Panc1 (cell line): ENCODE measurements at regions not wholly inside any gene's neighbourhood (a gene's known extent, or its start where the extent isn't known, plus 50 kb on each side); places are given as distances from the start of the nearest gene placed in this dataset.

Experiments
- ATAC-seq: fragments of 200-7000 bp; cut with Tn5 transposase; 2 replicates; pipeline ENCODE4 v1.9.1; 2020; ENCODE audit warnings: mild to moderate bottlenecking, moderate library complexity
- BruUV-seq: library from RNA; stranded (reverse); fragments of 400-500 nt; replicated peaks from 2 replicates; lab custom pipeline; 2021; lab: Mats Ljungman, UMichigan
- CTCF ChIA-PET: fragments of 300-600 bp; sonication (Branson Sonifier 250); formaldehyde crosslinking; loops from one replicate; lab custom pipeline; 2022; ENCODE audit warnings: antibody characterized with exemption; lab: Charles Lee
- POLR2A ChIA-PET: fragments of 300-600 bp; sonication (Branson Sonifier 250); formaldehyde crosslinking; loops from one replicate; lab custom pipeline; 2022; ENCODE audit warnings: antibody characterized with exemption; lab: Charles Lee
- DNase-seq: peaks from one replicate; pipeline ENCODE4 v3.0.0-alpha.2; 2010; ENCODE audit warnings: low read depth, low spot score
- H3K27ac ChIP-seq: 2 replicates; pipeline ENCODE4 v1.5.1; 2011; ENCODE audit warnings: mild to moderate bottlenecking, low read length, inconsistent platforms
- H3K27me3 ChIP-seq: fragments of 200-500 bp; sonication (Bioruptor generic); 2 replicates; pipeline ENCODE4 v1.6.0; 2014; ENCODE audit warnings: low read length, inconsistent platforms; ENCODE audit not compliant: control insufficient read depth, insufficient read depth
- H3K36me3 ChIP-seq: fragments of 200-500 bp; sonication (Bioruptor generic); 2 replicates; pipeline ENCODE4 v1.5.1; 2014; ENCODE audit warnings: inconsistent platforms, mild to moderate bottlenecking, low read length, moderate library complexity; ENCODE audit not compliant: control insufficient read depth, insufficient read depth
- H3K4me1 ChIP-seq: 2 replicates; pipeline ENCODE4 v1.5.1; 2011; ENCODE audit warnings: inconsistent platforms, mild to moderate bottlenecking, low read length, moderate library complexity; ENCODE audit not compliant: control insufficient read depth, insufficient read depth
- H3K4me3 ChIP-seq, 2 experiments: 2 replicates each; pipeline ENCODE4 v1.5.1; 2011 to 2012; ENCODE audit warnings: low read depth in 2 of 2, low read length in 2 of 2, mild to moderate bottlenecking in 2 of 2, inconsistent platforms in 1 of 2, moderate library complexity in 1 of 2
- H3K9me3 ChIP-seq: fragments of 200-500 bp; sonication (Bioruptor generic); 2 replicates; pipeline ENCODE4 v1.5.1; 2014; ENCODE audit warnings: low read depth, mild to moderate bottlenecking, inconsistent platforms, low read length, moderate library complexity; ENCODE audit not compliant: control insufficient read depth, insufficient read depth
- CTCF ChIP-seq: fragments of 450-650 bp; IDR thresholded peaks from 2 replicates; pipeline ENCODE4 v1.5.1; 2017; ENCODE audit warnings: mild to moderate bottlenecking
- POLR2AphosphoS5 ChIP-seq: IDR thresholded peaks from 2 replicates; pipeline ENCODE4 v1.6.1; 2012; ENCODE audit warnings: mild to moderate bottlenecking, low read depth, low read length, moderate library complexity
- SIN3A ChIP-seq: IDR thresholded peaks from 2 replicates; pipeline ENCODE4 v1.6.1; 2012; ENCODE audit warnings: low read depth, mild to moderate bottlenecking, low read length, moderate library complexity, borderline replicate concordance; ENCODE audit not compliant: insufficient read depth
- TCF7L2 ChIP-seq: IDR thresholded peaks from 2 replicates; pipeline ENCODE4 v1.6.1; 2011; ENCODE audit warnings: mild to moderate bottlenecking, low read depth, low read length, inconsistent platforms
- in situ Hi-C: cut with HindIII; loops from 2 replicates; pipeline ENCODE4 v1.10.0; 2016; ENCODE audit warnings: low sequenced_read_pairs, low pct_unique_long_range_greater_than_20kb
- intact Hi-C: fragments of 100-400 bp; cut with micrococcal nuclease; formaldehyde crosslinking; loops from one replicate; pipeline ENCODE4 v1.10.0; 2022; ENCODE audit not compliant: unreplicated experiment
- TF ChIP-seq, protein P1 (sequence below), 2 experiments: IDR thresholded peaks; 2 replicates each; pipeline ENCODE4 v1.6.1; 2011 to 2012; ENCODE audit warnings: low read depth in 2 of 2, control low read depth in 1 of 2, low read length in 1 of 2, mild to moderate bottlenecking in 1 of 2, moderate library complexity in 1 of 2; ENCODE audit not compliant: insufficient read depth in 1 of 2

DNA sequence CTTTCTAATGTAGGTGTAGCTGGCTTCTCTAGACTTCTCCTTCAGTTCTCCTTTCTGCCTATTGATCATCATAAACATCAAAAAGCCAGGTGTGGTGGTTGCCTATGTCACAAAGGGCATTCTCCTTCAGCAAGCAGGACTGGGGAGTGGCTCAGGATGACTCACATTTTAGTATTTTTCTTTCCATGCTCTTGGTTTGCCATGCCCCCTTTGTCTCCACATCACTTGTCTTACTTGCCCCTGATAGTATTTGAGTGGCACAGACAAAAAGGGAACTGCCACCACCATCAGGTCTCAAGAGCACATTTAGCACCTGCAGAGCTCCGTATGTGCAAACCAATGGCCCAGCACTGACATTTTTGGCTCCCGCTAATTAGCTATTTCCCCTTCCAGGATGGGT lies 698.8 kb downstream of the DHX35 start:
- H3K4me3 ChIP-seq = no peak overlapping the region
- H3K27ac ChIP-seq = no peak overlapping the region
- BruUV-seq = no TSS peak
- POLR2A ChIA-PET = no interaction called here
- DNase-seq (no peak), ATAC-seq (no peak)
- H3K36me3 ChIP-seq = no peaks in the 10 kb centered on the region
- TF ChIP-seq SIN3A (no peak), TCF7L2 (no peak), POLR2AphosphoS5 (no peak), CTCF (no peak)
- TF ChIP-seq, protein P1, sequence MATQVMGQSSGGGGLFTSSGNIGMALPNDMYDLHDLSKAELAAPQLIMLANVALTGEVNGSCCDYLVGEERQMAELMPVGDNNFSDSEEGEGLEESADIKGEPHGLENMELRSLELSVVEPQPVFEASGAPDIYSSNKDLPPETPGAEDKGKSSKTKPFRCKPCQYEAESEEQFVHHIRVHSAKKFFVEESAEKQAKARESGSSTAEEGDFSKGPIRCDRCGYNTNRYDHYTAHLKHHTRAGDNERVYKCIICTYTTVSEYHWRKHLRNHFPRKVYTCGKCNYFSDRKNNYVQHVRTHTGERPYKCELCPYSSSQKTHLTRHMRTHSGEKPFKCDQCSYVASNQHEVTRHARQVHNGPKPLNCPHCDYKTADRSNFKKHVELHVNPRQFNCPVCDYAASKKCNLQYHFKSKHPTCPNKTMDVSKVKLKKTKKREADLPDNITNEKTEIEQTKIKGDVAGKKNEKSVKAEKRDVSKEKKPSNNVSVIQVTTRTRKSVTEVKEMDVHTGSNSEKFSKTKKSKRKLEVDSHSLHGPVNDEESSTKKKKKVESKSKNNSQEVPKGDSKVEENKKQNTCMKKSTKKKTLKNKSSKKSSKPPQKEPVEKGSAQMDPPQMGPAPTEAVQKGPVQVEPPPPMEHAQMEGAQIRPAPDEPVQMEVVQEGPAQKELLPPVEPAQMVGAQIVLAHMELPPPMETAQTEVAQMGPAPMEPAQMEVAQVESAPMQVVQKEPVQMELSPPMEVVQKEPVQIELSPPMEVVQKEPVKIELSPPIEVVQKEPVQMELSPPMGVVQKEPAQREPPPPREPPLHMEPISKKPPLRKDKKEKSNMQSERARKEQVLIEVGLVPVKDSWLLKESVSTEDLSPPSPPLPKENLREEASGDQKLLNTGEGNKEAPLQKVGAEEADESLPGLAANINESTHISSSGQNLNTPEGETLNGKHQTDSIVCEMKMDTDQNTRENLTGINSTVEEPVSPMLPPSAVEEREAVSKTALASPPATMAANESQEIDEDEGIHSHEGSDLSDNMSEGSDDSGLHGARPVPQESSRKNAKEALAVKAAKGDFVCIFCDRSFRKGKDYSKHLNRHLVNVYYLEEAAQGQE (IDR thresholded peaks at IDR 0.05; ENCODE audit: insufficient read depth in 1 of 2, low read depth in 2 of 2, low read length in 1 of 2) = no peak
- CTCF ChIA-PET = no interaction called here
- in situ Hi-C loops = no loop called here
- no peaks in the 10 kb centered on the region for H3K4me1 ChIP-seq
- H3K27me3 ChIP-seq = no peaks in the 10 kb centered on the region
- H3K9me3 ChIP-seq = no peaks in the 10 kb centered on the region
- intact Hi-C loops = no loop called here

DNA sequence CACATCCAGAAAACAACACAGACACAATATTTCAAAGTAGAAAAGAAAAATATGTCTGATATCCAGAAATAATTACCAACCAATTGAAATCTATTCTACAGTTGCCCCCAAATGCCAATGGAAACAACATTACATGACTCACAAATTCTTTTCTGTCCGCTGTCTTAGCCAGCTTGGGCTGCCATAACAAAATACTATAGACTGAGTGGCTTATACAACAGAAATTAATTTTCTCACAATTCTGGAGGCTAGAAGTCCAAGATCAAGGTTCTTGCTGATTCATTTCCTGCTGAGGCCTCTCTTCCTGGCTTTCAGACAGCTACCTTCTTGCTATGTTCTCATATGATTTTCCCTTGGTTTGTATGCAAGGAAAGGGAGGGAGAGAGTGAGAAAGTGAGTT lies 698.1 kb downstream of the DHX35 start:
- TF ChIP-seq SIN3A = no peak
- no peak for TF ChIP-seq CTCF
- ChIA-PET POLR2A (no interaction called here), CTCF (no interaction called here)
- H3K9me3 ChIP-seq = no peaks in the 10 kb centered on the region
- H3K4me3 ChIP-seq = no peak overlapping the region
- no peaks in the 10 kb centered on the region for H3K4me1 ChIP-seq
- ATAC-seq (no peak), DNase-seq (no peak)
- BruUV-seq = no TSS peak
- H3K36me3 ChIP-seq = no peaks in the 10 kb centered on the region
- intact Hi-C loops = no loop called here
- in situ Hi-C loops = no loop called here
- H3K27ac ChIP-seq = no peak overlapping the region
- H3K27me3 ChIP-seq = no peaks in the 10 kb centered on the region
